T-cell (primary cell): ENCODE measurements at regions not wholly inside any gene's neighbourhood (a gene's known extent, or its start where the extent isn't known, plus 50 kb on each side); places are given as distances from the start of the nearest gene placed in this dataset.

ENCODE experiments used
- ATAC-seq, 4 experiments: fragments of 200-7000 bp in 3 of 4; fragments of 150-1000 bp in 1 of 4; cut with Tn5 transposase; replicated peaks in 1 of 4; 1 replicate in 3 of 4; 2 replicates in 1 of 4; pipeline ENCODE4 v1.10.0; 2021; ENCODE audit warnings: moderate library complexity in 3 of 4, mild to moderate bottlenecking in 2 of 4, moderate number of reproducible peaks in 1 of 4
- CTCF ChIA-PET, 2 donors: fragments of 300-600 bp; sonication (Branson Sonifier 250); formaldehyde crosslinking; loops; one replicate each; lab custom pipeline; 2022; ENCODE audit warnings: antibody characterized with exemption in 2 of 2; lab: Charles Lee
- POLR2A ChIA-PET, 2 donors: fragments of 300-600 bp; sonication (Branson Sonifier 250); formaldehyde crosslinking; loops; one replicate each; lab custom pipeline; 2022; ENCODE audit warnings: antibody characterized with exemption in 2 of 2; lab: Charles Lee
- DNase-seq, 35 experiments: peaks; one replicate each; pipeline versions ENCODE4 v3.0.0 to v3.0.0-alpha.2; 2013 to 2023
- H3K27ac ChIP-seq: one replicate; pipeline ENCODE4 v1.5.1; 2013; ENCODE audit warnings: low read length
- H3K27me3 ChIP-seq, 2 experiments: replicated peaks in 1 of 2; 1 replicate in 1 of 2; 2 replicates in 1 of 2; pipeline versions ENCODE4 v1.6.1 to v1.7.0; 2013; ENCODE audit warnings: low read length in 1 of 2, mixed read lengths in 1 of 2; ENCODE audit not compliant: control insufficient read depth in 2 of 2, insufficient read depth in 2 of 2; ENCODE audit errors: extremely low read depth in 1 of 2
- H3K36me3 ChIP-seq, 2 donors: 1 replicate in 1 of 2; 2 replicates in 1 of 2; pipeline versions ENCODE4 v1.6.1 to v1.7.0; 2013; ENCODE audit warnings: low read length in 1 of 2; ENCODE audit not compliant: control insufficient read depth in 2 of 2, insufficient read depth in 1 of 2; ENCODE audit errors: extremely low read depth in 1 of 2
- H3K4me1 ChIP-seq, 2 experiments: 1 replicate in 1 of 2; 2 replicates in 1 of 2; pipeline versions ENCODE4 v1.6.1 to v1.7.0; 2013; ENCODE audit warnings: low read length in 2 of 2, mixed read lengths in 1 of 2; ENCODE audit not compliant: insufficient read depth in 2 of 2, control insufficient read depth in 1 of 2; ENCODE audit errors: extremely low read depth in 1 of 2
- H3K4me3 ChIP-seq, 2 donors: 1 replicate in 1 of 2; 2 replicates in 1 of 2; pipeline versions ENCODE4 v1.5.1 to v1.7.0; 2013; ENCODE audit warnings: mild to moderate bottlenecking in 2 of 2, low read length in 1 of 2, moderate library complexity in 1 of 2; ENCODE audit not compliant: control insufficient read depth in 1 of 2; ENCODE audit errors: extremely low read depth in 1 of 2
- H3K9me3 ChIP-seq: 2 replicates; pipeline ENCODE4 v1.7.0; 2013
- H3K27ac Mint-ChIP-seq, 2 donors: one replicate each; pipeline ENCODE4 v1.8.0; 2020 to 2021; ENCODE audit warnings: mild to moderate bottlenecking in 2 of 2, mixed read lengths in 2 of 2
- H3K27me3 Mint-ChIP-seq, 2 donors: one replicate each; pipeline ENCODE4 v1.8.0; 2021 to 2022; ENCODE audit warnings: mixed read lengths in 2 of 2
- H3K36me3 Mint-ChIP-seq: one replicate; pipeline ENCODE4 v1.8.0; 2021; ENCODE audit warnings: mixed read lengths
- H3K4me1 Mint-ChIP-seq, 3 donors: one replicate each; pipeline ENCODE4 v1.8.0; 2020 to 2022; ENCODE audit warnings: mixed read lengths in 3 of 3, mild to moderate bottlenecking in 1 of 3
- H3K4me3 Mint-ChIP-seq, 3 donors: one replicate each; pipeline ENCODE4 v1.8.0; 2020 to 2022; ENCODE audit warnings: mild to moderate bottlenecking in 3 of 3, mixed read lengths in 3 of 3, moderate library complexity in 3 of 3
- H3K9me3 Mint-ChIP-seq, 3 donors: one replicate each; pipeline ENCODE4 v1.8.0; 2020 to 2022; ENCODE audit warnings: mixed read lengths in 3 of 3
- WGBS: methylation state at CpG from one replicate; pipeline ENCODE4 v1.1.5; 2013; ENCODE audit warnings: missing lambda C conversion rate; ENCODE audit not compliant: insufficient coverage; 5-methylcytosine and 5-hydroxymethylcytosine counted together

GRCh38 chr11:13908535-13908934, 54.0 kb upstream of the SPON1 start:
- peaks cover 0 to 2% (median 2%) of the 10 kb centered on the region in 3 donors for H3K4me1 Mint-ChIP-seq
- ATAC-seq = no peak
- POLR2A ChIA-PET = no interaction called here
- no peaks in the 10 kb centered on the region for H3K4me1 ChIP-seq
- no peak overlapping the region for H3K27ac Mint-ChIP-seq
- H3K27me3 Mint-ChIP-seq = no peaks in the 10 kb centered on the region
- H3K4me3 Mint-ChIP-seq = no peak overlapping the region
- H3K36me3 ChIP-seq = no peaks in the 10 kb centered on the region
- H3K9me3 Mint-ChIP-seq = peaks cover 0 to 29% (median 17%) of the 10 kb centered on the region in 3 donors
- H3K27me3 ChIP-seq = no peaks in the 10 kb centered on the region
- peaks cover 3% of the 10 kb centered on the region for H3K36me3 Mint-ChIP-seq
- H3K27ac ChIP-seq = no peak overlapping the region
- H3K4me3 ChIP-seq = no peak overlapping the region
- no peak for DNase-seq
- H3K9me3 ChIP-seq = peaks cover 8% of the 10 kb centered on the region
- CTCF ChIA-PET = interaction anchor here in 1 of 2 donors (0.7 kb wide), 1 partner anchor 17 kb away, joined by 3 read pairs; no protein-coding TSS in a partner anchor
- WGBS = 80% methylated on average over 1 of the region's 4 CpGs
